Activated CD4-positive, alpha-beta memory T cell treated with anti-CD3 and anti-CD28 coated beads for 36 hours (primary cell): ENCODE measurements at regions not wholly inside any gene's neighbourhood (a gene's known extent, or its start where the extent isn't known, plus 50 kb on each side); places are given as distances from the start of the nearest gene placed in this dataset.
"Not testable (repeated sequence)": the region's sequence is repeated elsewhere in the genome, so short reads cannot be mapped to it uniquely, and the experiment has no call there.

Source experiments
- CTCF ChIA-PET: fragments of 350-600 bp; sonication (Branson Sonifier 250); formaldehyde crosslinking; loops from one replicate; lab custom pipeline; 2021; ENCODE audit warnings: antibody characterized with exemption, inconsistent platforms; lab: Charles Lee
- POLR2A ChIA-PET: fragments of 350-600 bp; sonication (Branson Sonifier 250); formaldehyde crosslinking; loops from one replicate; lab custom pipeline; 2021; ENCODE audit warnings: antibody characterized with exemption; lab: Charles Lee
- DNase-seq: peaks from one replicate; pipeline ENCODE4 v3.0.0-alpha.2; 2020
- H3K27ac Mint-ChIP-seq: one replicate; pipeline ENCODE4 v1.8.0; 2021; ENCODE audit warnings: mixed read lengths
- H3K27me3 Mint-ChIP-seq: one replicate; pipeline ENCODE4 v1.8.0; 2021; ENCODE audit warnings: mixed read lengths
- H3K36me3 Mint-ChIP-seq: one replicate; pipeline ENCODE4 v1.8.0; 2021; ENCODE audit warnings: mixed read lengths
- H3K4me1 Mint-ChIP-seq: one replicate; pipeline ENCODE4 v1.8.0; 2021; ENCODE audit warnings: low read depth, mixed read lengths
- H3K4me3 Mint-ChIP-seq: one replicate; pipeline ENCODE4 v1.8.0; 2021; ENCODE audit warnings: mild to moderate bottlenecking, mixed read lengths
- H3K9me3 Mint-ChIP-seq: one replicate; pipeline ENCODE4 v1.8.0; 2021; ENCODE audit warnings: mixed read lengths
- intact Hi-C: fragments of 100-400 bp; cut with micrococcal nuclease; formaldehyde crosslinking; loops from one replicate; pipeline ENCODE4 v1.15.1; 2023

- Mint-ChIP-seq H3K27me3 (no peaks in the 10 kb centered on the region), H3K9me3 (peaks cover 6% of the 10 kb centered on the region), H3K27ac (no peak overlapping the region), H3K4me3 (no peak overlapping the region), H3K36me3 (peaks cover 4% of the 10 kb centered on the region), H3K4me1 (peaks cover 25% of the 10 kb centered on the region)
- CTCF ChIA-PET, result interaction anchor here (0.6 kb wide), 1 partner anchor 287 kb away, joined by 4 read pairs; no protein-coding TSS in a partner anchor
- DNase-seq, result no peak
- intact Hi-C loops, result loop anchor here (5.0 kb wide), 1 partner anchor 118 kb away; the partner anchor contains the start of gene CBLB
- POLR2A ChIA-PET, result no interaction called here
Measured at GRCh38 chr3:105984837-105985236, 116.0 kb upstream of the CBLB start.

GRCh38 chr3:105986343-105986742, 117.5 kb upstream of the CBLB start:
- H3K4me3 Mint-ChIP-seq, H3K27ac Mint-ChIP-seq, DNase-seq, H3K27me3 Mint-ChIP-seq, H3K36me3 Mint-ChIP-seq, POLR2A ChIA-PET: not testable (repeated sequence)
- peaks cover 17% of the 10 kb centered on the region for H3K9me3 Mint-ChIP-seq
- intact Hi-C loops, result loop anchor here (5.0 kb wide), 1 partner anchor 119 kb away; the partner anchor contains the start of gene CBLB
- CTCF ChIA-PET, result interaction anchor here (1.2 kb wide), 1 partner anchor 59 kb away, joined by 3 read pairs; no protein-coding TSS in a partner anchor
- peaks cover 25% of the 10 kb centered on the region for H3K4me1 Mint-ChIP-seq

- H3K9me3 Mint-ChIP-seq, result peaks cover 22% of the 10 kb centered on the region
- ChIA-PET CTCF (no interaction called here), POLR2A (no interaction called here)
- peaks cover 9% of the 10 kb centered on the region for H3K36me3 Mint-ChIP-seq
- peak overlapping the region; percentile 12 for H3K4me3 Mint-ChIP-seq
- H3K27ac Mint-ChIP-seq, result peak overlapping the region; percentile 19
- no peaks in the 10 kb centered on the region for H3K27me3 Mint-ChIP-seq
- no peak for DNase-seq
- H3K4me1 Mint-ChIP-seq, result peaks cover 25% of the 10 kb centered on the region
- intact Hi-C loops, result loop anchor here (5.0 kb wide), 1 partner anchor 121 kb away; the partner anchor contains the start of gene CBLB
Measured at GRCh38 chr3:105987809-105988208, 119.0 kb upstream of the CBLB start.

- H3K4me3 Mint-ChIP-seq, result no peak overlapping the region
- peak overlapping the region; percentile 19 for H3K27ac Mint-ChIP-seq
- CTCF ChIA-PET, result no interaction called here
- H3K9me3 Mint-ChIP-seq, result peaks cover 18% of the 10 kb centered on the region
- H3K27me3 Mint-ChIP-seq, result no peaks in the 10 kb centered on the region
- POLR2A ChIA-PET, result interaction anchor here (0.6 kb wide), 1 partner anchor 344 kb away, joined by 3 read pairs; no protein-coding TSS in a partner anchor
- peaks cover 7% of the 10 kb centered on the region for H3K36me3 Mint-ChIP-seq
- DNase-seq, result no peak
- intact Hi-C loops, result loop anchor here (5.0 kb wide), 1 partner anchor 121 kb away; the partner anchor contains the start of gene CBLB
- peaks cover 25% of the 10 kb centered on the region for H3K4me1 Mint-ChIP-seq
Measured at GRCh38 chr3:105988540-105989212, 119.9 kb upstream of the CBLB start.

GRCh38 chr3:105996781-105997180, 128.0 kb upstream of the CBLB start:
- Mint-ChIP-seq H3K4me3 (no peak overlapping the region), H3K27ac (no peak overlapping the region), H3K36me3 (peaks cover 7% of the 10 kb centered on the region), H3K9me3 (peaks cover 27% of the 10 kb centered on the region), H3K27me3 (no peaks in the 10 kb centered on the region), H3K4me1 (no peaks in the 10 kb centered on the region)
- no peak for DNase-seq
- CTCF ChIA-PET, result no interaction called here
- POLR2A ChIA-PET, result no interaction called here
- intact Hi-C loops, result no loop called here

GRCh38 chr3:105997466-105997799, 128.6 kb upstream of the CBLB start:
- Mint-ChIP-seq H3K36me3 (peaks cover 7% of the 10 kb centered on the region), H3K4me1 (no peaks in the 10 kb centered on the region), H3K27me3 (no peaks in the 10 kb centered on the region), H3K4me3 (no peak overlapping the region), H3K27ac (no peak overlapping the region), H3K9me3 (peaks cover 26% of the 10 kb centered on the region)
- ChIA-PET POLR2A (no interaction called here), CTCF (no interaction called here)
- intact Hi-C loops, result no loop called here
- DNase-seq, result no peak

- Mint-ChIP-seq H3K27me3 (no peaks in the 10 kb centered on the region), H3K9me3 (peaks cover 22% of the 10 kb centered on the region), H3K4me3 (no peak overlapping the region), H3K4me1 (peaks cover 2% of the 10 kb centered on the region), H3K27ac (no peak overlapping the region), H3K36me3 (peaks cover 3% of the 10 kb centered on the region)
- DNase-seq, result peak; percentile 26
- POLR2A ChIA-PET, result no interaction called here
- CTCF ChIA-PET, result no interaction called here
- intact Hi-C loops, result no loop called here
Measured at GRCh38 chr3:105997800-105998526, 129.2 kb upstream of the CBLB start.

- ChIA-PET CTCF (no interaction called here), POLR2A (no interaction called here)
- Mint-ChIP-seq H3K36me3 (peaks cover 3% of the 10 kb centered on the region), H3K4me1 (peaks cover 14% of the 10 kb centered on the region), H3K27me3 (no peaks in the 10 kb centered on the region), H3K4me3 (no peak overlapping the region), H3K27ac (no peak overlapping the region), H3K9me3 (peaks cover 22% of the 10 kb centered on the region)
- DNase-seq, result no peak
- intact Hi-C loops, result no loop called here
Measured at GRCh38 chr3:105999856-106000255, 131.0 kb upstream of the CBLB start.

- CTCF ChIA-PET, result interaction anchor here (0.6 kb wide), 1 partner anchor 139 kb away, joined by 3 read pairs; no protein-coding TSS in a partner anchor
- H3K36me3 Mint-ChIP-seq, result peaks cover 3% of the 10 kb centered on the region
- peaks cover 15% of the 10 kb centered on the region for H3K4me1 Mint-ChIP-seq
- H3K4me3 Mint-ChIP-seq, result no peak overlapping the region
- intact Hi-C loops, result no loop called here
- H3K9me3 Mint-ChIP-seq, result peaks cover 11% of the 10 kb centered on the region
- H3K27me3 Mint-ChIP-seq, result no peaks in the 10 kb centered on the region
- POLR2A ChIA-PET, result no interaction called here
- DNase-seq, result no peak
- H3K27ac Mint-ChIP-seq, result no peak overlapping the region
Measured at GRCh38 chr3:106001923-106002322, 133.1 kb upstream of the CBLB start.

GRCh38 chr3:106004137-106004681, 135.4 kb upstream of the CBLB start:
- peaks cover 6% of the 10 kb centered on the region for H3K36me3 Mint-ChIP-seq
- H3K9me3 Mint-ChIP-seq, result peaks cover 12% of the 10 kb centered on the region
- ChIA-PET POLR2A (no interaction called here), CTCF (no interaction called here)
- peaks cover 24% of the 10 kb centered on the region for H3K4me1 Mint-ChIP-seq
- intact Hi-C loops, result loop anchor here (2.0 kb wide), 2 partner anchors 173 to 419 kb away; no protein-coding TSS in a partner anchor
- DNase-seq, result no peak
- no peaks in the 10 kb centered on the region for H3K27me3 Mint-ChIP-seq
- peak overlapping the region; percentile 8 for H3K4me3 Mint-ChIP-seq
- peak overlapping the region; percentile 9 for H3K27ac Mint-ChIP-seq

GRCh38 chr3:106004826-106005225, 136.0 kb upstream of the CBLB start:
- intact Hi-C loops, result loop anchor here (2.0 kb wide), 2 partner anchors 174 to 418 kb away; no protein-coding TSS in a partner anchor
- H3K27ac Mint-ChIP-seq, result peak overlapping the region; percentile 9
- peaks cover 9% of the 10 kb centered on the region for H3K9me3 Mint-ChIP-seq
- peaks cover 6% of the 10 kb centered on the region for H3K36me3 Mint-ChIP-seq
- ChIA-PET POLR2A (interaction anchor here (1.0 kb wide), 1 partner anchor 115 kb away, joined by 3 read pairs; no protein-coding TSS in a partner anchor), CTCF (no interaction called here)
- no peak for DNase-seq
- no peak overlapping the region for H3K4me3 Mint-ChIP-seq
- H3K27me3 Mint-ChIP-seq, result no peaks in the 10 kb centered on the region
- H3K4me1 Mint-ChIP-seq, result peaks cover 29% of the 10 kb centered on the region

GRCh38 chr3:106006001-106006400, 137.2 kb upstream of the CBLB start:
- ChIA-PET POLR2A (no interaction called here), CTCF (no interaction called here)
- Mint-ChIP-seq H3K27ac (no peak overlapping the region), H3K27me3 (no peaks in the 10 kb centered on the region), H3K36me3 (peaks cover 5% of the 10 kb centered on the region), H3K4me1 (peaks cover 40% of the 10 kb centered on the region), H3K9me3 (peaks cover 8% of the 10 kb centered on the region), H3K4me3 (no peak overlapping the region)
- no peak for DNase-seq
- intact Hi-C loops, result no loop called here
